RKO (cell line): ENCODE measurements at regions not wholly inside any gene's neighbourhood (a gene's known extent, or its start where the extent isn't known, plus 50 kb on each side); places are given as distances from the start of the nearest gene placed in this dataset.

Experiments
- DNase-seq: peaks from one replicate; pipeline ENCODE4 v3.0.0-alpha.2; 2016; ENCODE audit warnings: low spot score

GRCh38 chr13:40480012-40480914, 186.2 kb downstream of the FOXO1 start:
- DNase-seq: no peak

- DNase-seq: no peak
Observed at GRCh38 chr13:40480915-40481516, 185.4 kb downstream of the FOXO1 start.

GRCh38 chr13:40483601-40484000, 182.8 kb downstream of the FOXO1 start:
- DNase-seq: no peak

- no peak for DNase-seq
Observed at GRCh38 chr13:40484101-40484800, 182.2 kb downstream of the FOXO1 start.

GRCh38 chr13:40484974-40485373, 181.5 kb downstream of the FOXO1 start:
- no peak for DNase-seq

GRCh38 chr13:40485611-40486517, 180.6 kb downstream of the FOXO1 start:
- no peak for DNase-seq

GRCh38 chr13:40486518-40487163, 179.8 kb downstream of the FOXO1 start:
- DNase-seq: no peak

- DNase-seq: no peak
Observed at GRCh38 chr13:40488869-40489391, 177.5 kb downstream of the FOXO1 start.

GRCh38 chr13:40490086-40490758, 176.2 kb downstream of the FOXO1 start:
- no peak for DNase-seq

GRCh38 chr13:40492511-40492910, 173.9 kb downstream of the FOXO1 start:
- DNase-seq: no peak

- DNase-seq: no peak
Observed at GRCh38 chr13:40494513-40494912, 171.9 kb downstream of the FOXO1 start.

GRCh38 chr13:40494946-40495620, 171.4 kb downstream of the FOXO1 start:
- no peak for DNase-seq

GRCh38 chr13:40495621-40496001, 170.8 kb downstream of the FOXO1 start:
- DNase-seq: no peak

- no peak for DNase-seq
Observed at GRCh38 chr13:40496035-40496810, 170.2 kb downstream of the FOXO1 start.

- DNase-seq: no peak
Observed at GRCh38 chr13:40498461-40498860, 168.0 kb downstream of the FOXO1 start.

GRCh38 chr13:40502236-40502635, 164.2 kb downstream of the FOXO1 start:
- peak; percentile 1 for DNase-seq

- no peak for DNase-seq
Observed at GRCh38 chr13:40503011-40503410, 163.4 kb downstream of the FOXO1 start.

GRCh38 chr13:40503966-40504591, 162.4 kb downstream of the FOXO1 start:
- DNase-seq: no peak

GRCh38 chr13:40504641-40505040, 161.8 kb downstream of the FOXO1 start:
- DNase-seq: no peak
